ENCODE measurements at regions not wholly inside any gene's neighbourhood (a gene's known extent, or its start where the extent isn't known, plus 50 kb on each side); places are given as distances from the start of the nearest gene placed in this dataset.
"Not testable (repeated sequence)": the region's sequence is repeated elsewhere in the genome, so short reads cannot be mapped to it uniquely, and the experiment has no call there.

GRCh38 chrX:63428348-63428747 is 77.2 kb upstream of the SPIN4 start:
- Mint-ChIP-seq H3K36me3 (peaks cover 12% of the 10 kb centered on the region), H3K9me3 (peaks cover 0 to 12% (median 2%) of the 10 kb centered on the region in 7 donors), H3K4me3 (no peak overlapping the region), H3K27ac (no peak overlapping the region), H3K27me3 (no peaks in the 10 kb centered on the region), H3K4me1 (no peaks in the 10 kb centered on the region)
- Histone ChIP-seq H3K9me3 (ENCODE audit: control insufficient read depth in 2 of 2, low read length in 2 of 2) (peaks cover 0 to 4% of the 10 kb centered on the region in 2 experiments), H3K27me3 (ENCODE audit: control insufficient read depth, insufficient read depth, low read length) (no peaks in the 10 kb centered on the region), H3K4me3 (ENCODE audit: low read depth, low read length) (no peak overlapping the region), H3K27ac (ENCODE audit: insufficient read depth, low read length, poor library complexity, severe bottlenecking) (no peak overlapping the region), H3K36me3 (ENCODE audit: control insufficient read depth, insufficient read depth, low read length) (peaks cover 11% of the 10 kb centered on the region), H3K4me1 (ENCODE audit: control insufficient read depth, insufficient read depth, low read length, poor library complexity, severe bottlenecking) (no peaks in the 10 kb centered on the region)
- DNase-seq (no peak), ATAC-seq (ENCODE audit: low read depth in 2 of 2) (no peak)

DNA sequence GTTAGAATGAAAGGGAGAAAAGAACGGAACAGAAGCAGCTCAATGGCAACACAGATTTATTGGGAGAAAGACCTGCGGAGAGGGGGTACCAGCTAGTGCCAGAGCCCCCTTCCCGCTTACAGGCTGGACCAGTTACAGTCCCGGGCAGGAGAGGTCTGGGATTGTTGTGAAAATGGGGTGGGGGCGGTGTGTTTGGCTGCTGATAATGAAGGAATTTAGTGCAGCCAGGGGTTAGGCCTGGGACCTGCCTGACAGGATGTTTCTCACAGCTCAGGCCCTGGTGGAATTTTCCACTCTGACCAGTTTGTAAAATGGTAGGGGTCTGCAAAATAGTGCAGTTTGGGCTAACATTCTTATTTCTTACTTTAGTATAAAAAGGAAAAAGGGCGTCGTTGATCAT is 75.4 kb upstream of the SPIN4 start:
- no peaks in the 10 kb centered on the region for H3K27me3 Mint-ChIP-seq
- H3K27ac Mint-ChIP-seq: no peak overlapping the region

DNA sequence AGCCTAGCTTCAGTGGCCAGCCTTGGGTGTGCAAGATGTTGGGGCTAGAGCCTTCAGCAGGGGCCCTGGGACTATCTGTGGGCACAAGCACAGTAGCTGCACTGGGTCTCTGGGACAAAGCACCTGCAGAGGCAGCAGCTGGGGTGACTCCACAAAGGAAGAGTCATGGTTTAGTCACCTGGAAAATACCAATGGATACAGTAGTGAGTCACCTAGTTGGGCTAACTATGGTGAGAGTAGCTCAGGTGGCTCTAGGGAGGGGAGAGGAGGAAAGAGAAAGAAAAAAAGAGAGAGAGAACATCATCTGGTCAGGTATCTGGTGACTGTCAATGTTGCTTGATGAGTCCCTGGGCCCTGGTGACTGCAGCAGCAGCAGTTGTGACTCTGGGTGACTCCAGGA is 72.9 kb upstream of the SPIN4 start:
- no peaks in the 10 kb centered on the region for H3K4me1 Mint-ChIP-seq

More for the DNA sequence above, 75.4 kb upstream of the SPIN4 start:
- ATAC-seq (ENCODE audit: low read depth in 2 of 2) (no peak), DNase-seq (no peak)
- Histone ChIP-seq H3K9me3 (ENCODE audit: control insufficient read depth in 2 of 2, low read length in 2 of 2) (peaks cover 0 to 6% of the 10 kb centered on the region in 2 experiments), H3K36me3 (ENCODE audit: control insufficient read depth, insufficient read depth, low read length) (peaks cover 7% of the 10 kb centered on the region), H3K4me1 (ENCODE audit: control insufficient read depth, insufficient read depth, low read length, poor library complexity, severe bottlenecking) (no peaks in the 10 kb centered on the region), H3K27ac (ENCODE audit: insufficient read depth, low read length, poor library complexity, severe bottlenecking) (no peak overlapping the region), H3K27me3 (ENCODE audit: control insufficient read depth, insufficient read depth, low read length) (no peaks in the 10 kb centered on the region), H3K4me3 (ENCODE audit: low read depth, low read length) (no peak overlapping the region)
- H3K4me1 Mint-ChIP-seq: no peaks in the 10 kb centered on the region
- no peak overlapping the region for H3K4me3 Mint-ChIP-seq
- peaks cover 0 to 13% (median 4%) of the 10 kb centered on the region in 7 donors for H3K9me3 Mint-ChIP-seq
- peaks cover 5% of the 10 kb centered on the region for H3K36me3 Mint-ChIP-seq

GRCh38 chrX:63421411-63421810 is 70.3 kb upstream of the SPIN4 start:
- Mint-ChIP-seq H3K9me3 (peaks cover 0 to 13% (median 10%) of the 10 kb centered on the region in 7 donors), H3K36me3 (peaks cover 5% of the 10 kb centered on the region)

More for the DNA sequence above, 72.9 kb upstream of the SPIN4 start:
- Histone ChIP-seq H3K4me3 (ENCODE audit: low read depth, low read length) (no peak overlapping the region), H3K36me3 (ENCODE audit: control insufficient read depth, insufficient read depth, low read length) (peaks cover 5% of the 10 kb centered on the region), H3K27me3 (ENCODE audit: control insufficient read depth, insufficient read depth, low read length) (no peaks in the 10 kb centered on the region), H3K27ac (ENCODE audit: insufficient read depth, low read length, poor library complexity, severe bottlenecking) (no peak overlapping the region), H3K4me1 (ENCODE audit: control insufficient read depth, insufficient read depth, low read length, poor library complexity, severe bottlenecking) (no peaks in the 10 kb centered on the region), H3K9me3 (ENCODE audit: control insufficient read depth in 2 of 2, low read length in 2 of 2) (peaks cover 0 to 6% of the 10 kb centered on the region in 2 experiments)
- no peak for ATAC-seq (ENCODE audit: low read depth in 2 of 2)
- Mint-ChIP-seq H3K9me3 (peaks cover 0 to 13% (median 6%) of the 10 kb centered on the region in 7 donors), H3K4me3 (no peak overlapping the region), H3K27ac (no peak overlapping the region), H3K27me3 (no peaks in the 10 kb centered on the region), H3K36me3 (peaks cover 5% of the 10 kb centered on the region)
- no peak for DNase-seq

GRCh38 chrX:63418211-63418610 is 67.1 kb upstream of the SPIN4 start:
- peaks cover 0 to 4% (median 0%) of the 10 kb centered on the region in 4 donors for H3K4me1 Mint-ChIP-seq
- Histone ChIP-seq H3K9me3 (ENCODE audit: control insufficient read depth in 2 of 2, low read length in 2 of 2) (peaks cover 0 to 2% of the 10 kb centered on the region in 2 experiments), H3K27me3 (ENCODE audit: control insufficient read depth, insufficient read depth, low read length) (no peaks in the 10 kb centered on the region), H3K4me1 (ENCODE audit: control insufficient read depth, insufficient read depth, low read length, poor library complexity, severe bottlenecking) (no peaks in the 10 kb centered on the region), H3K4me3 (ENCODE audit: low read depth, low read length) (no peak overlapping the region), H3K36me3 (ENCODE audit: control insufficient read depth, insufficient read depth, low read length) (no peaks in the 10 kb centered on the region), H3K27ac (ENCODE audit: insufficient read depth, low read length, poor library complexity, severe bottlenecking) (no peak overlapping the region)
- H3K27me3 Mint-ChIP-seq: no peaks in the 10 kb centered on the region
- DNase-seq (no peak), ATAC-seq (ENCODE audit: low read depth in 2 of 2) (no peak)
- H3K36me3 Mint-ChIP-seq: no peaks in the 10 kb centered on the region
- H3K9me3 Mint-ChIP-seq: peaks cover 0 to 11% (median 1%) of the 10 kb centered on the region in 7 donors
- no peak overlapping the region for H3K27ac Mint-ChIP-seq
- H3K4me3 Mint-ChIP-seq: no peak overlapping the region

More at GRCh38 chrX:63421411-63421810, 70.3 kb upstream of the SPIN4 start:
- no peak for ATAC-seq (ENCODE audit: low read depth in 2 of 2)
- Mint-ChIP-seq H3K4me1 (peaks cover 0 to 4% (median 0%) of the 10 kb centered on the region in 4 donors), H3K27me3 (no peaks in the 10 kb centered on the region), H3K4me3 (no peak overlapping the region), H3K27ac (no peak overlapping the region)
- no peak overlapping the region for H3K27ac ChIP-seq (ENCODE audit: insufficient read depth, low read length, poor library complexity, severe bottlenecking)
- H3K36me3 ChIP-seq (ENCODE audit: control insufficient read depth, insufficient read depth, low read length): no peaks in the 10 kb centered on the region
- no peak for DNase-seq
- no peaks in the 10 kb centered on the region for H3K4me1 ChIP-seq (ENCODE audit: control insufficient read depth, insufficient read depth, low read length, poor library complexity, severe bottlenecking)
- no peaks in the 10 kb centered on the region for H3K27me3 ChIP-seq (ENCODE audit: control insufficient read depth, insufficient read depth, low read length)
- H3K9me3 ChIP-seq (ENCODE audit: control insufficient read depth in 2 of 2, low read length in 2 of 2): peaks cover 0 to 3% of the 10 kb centered on the region in 2 experiments
- H3K4me3 ChIP-seq (ENCODE audit: low read depth, low read length): no peak overlapping the region

- no peaks in the 10 kb centered on the region for H3K4me1 ChIP-seq (ENCODE audit: control insufficient read depth, insufficient read depth, low read length, poor library complexity, severe bottlenecking)
- Mint-ChIP-seq H3K9me3 (peaks cover 0 to 11% (median 1%) of the 10 kb centered on the region in 7 donors), H3K27me3 (no peaks in the 10 kb centered on the region), H3K4me3 (no peak overlapping the region), H3K36me3 (no peaks in the 10 kb centered on the region), H3K27ac (no peak overlapping the region), H3K4me1 (peaks cover 0 to 4% (median 0%) of the 10 kb centered on the region in 4 donors)
- ATAC-seq (ENCODE audit: low read depth in 2 of 2) (no peak), DNase-seq (no peak)
- H3K27me3 ChIP-seq (ENCODE audit: control insufficient read depth, insufficient read depth, low read length): no peaks in the 10 kb centered on the region
- no peak overlapping the region for H3K27ac ChIP-seq (ENCODE audit: insufficient read depth, low read length, poor library complexity, severe bottlenecking)
- H3K4me3 ChIP-seq (ENCODE audit: low read depth, low read length): no peak overlapping the region
- H3K9me3 ChIP-seq (ENCODE audit: control insufficient read depth in 2 of 2, low read length in 2 of 2): peaks cover 0 to 2% of the 10 kb centered on the region in 2 experiments
- no peaks in the 10 kb centered on the region for H3K36me3 ChIP-seq (ENCODE audit: control insufficient read depth, insufficient read depth, low read length)
These were observed 66.5 kb upstream of the SPIN4 start for GRCh38 chrX:63417649-63418048.

GRCh38 chrX:63409934-63410333 is 58.8 kb upstream of the SPIN4 start:
- H3K27me3 Mint-ChIP-seq; H3K27ac ChIP-seq (ENCODE audit: insufficient read depth, low read length, poor library complexity, severe bottlenecking); H3K27ac Mint-ChIP-seq; H3K9me3 Mint-ChIP-seq; H3K9me3 ChIP-seq (ENCODE audit: control insufficient read depth in 2 of 2, low read length in 2 of 2); H3K4me1 ChIP-seq (ENCODE audit: control insufficient read depth, insufficient read depth, low read length, poor library complexity, severe bottlenecking); ATAC-seq (ENCODE audit: low read depth in 2 of 2); H3K36me3 ChIP-seq (ENCODE audit: control insufficient read depth, insufficient read depth, low read length); H3K4me3 Mint-ChIP-seq; H3K36me3 Mint-ChIP-seq; H3K4me1 Mint-ChIP-seq; H3K4me3 ChIP-seq (ENCODE audit: low read depth, low read length); H3K27me3 ChIP-seq (ENCODE audit: control insufficient read depth, insufficient read depth, low read length); DNase-seq: not testable (repeated sequence)

DNA sequence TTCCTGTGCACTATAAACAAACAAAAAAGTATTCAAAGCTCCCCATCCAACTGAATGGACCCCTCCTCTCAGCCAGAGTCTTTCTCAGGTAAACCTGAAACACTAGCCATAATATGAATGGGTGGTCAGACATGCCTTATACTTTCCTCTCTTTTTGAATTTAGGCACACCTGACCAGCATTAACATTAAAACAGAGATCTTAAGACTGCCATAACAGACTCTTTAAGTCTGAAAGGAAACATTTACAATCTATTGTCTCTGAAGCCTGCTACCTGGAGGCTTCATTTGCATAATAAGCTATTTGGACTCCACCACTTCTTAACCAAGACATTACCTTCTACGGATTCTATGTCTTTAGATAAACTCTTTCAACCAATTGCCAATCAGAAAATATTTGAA is 56.9 kb upstream of the SPIN4 start:
- Mint-ChIP-seq H3K27me3 (no peaks in the 10 kb centered on the region), H3K9me3 (peaks cover 0 to 8% (median 3%) of the 10 kb centered on the region in 7 donors), H3K4me3 (no peak overlapping the region), H3K36me3 (peaks cover 4% of the 10 kb centered on the region), H3K27ac (no peak overlapping the region), H3K4me1 (no peaks in the 10 kb centered on the region)
- H3K4me3 ChIP-seq (ENCODE audit: low read depth, low read length): no peak overlapping the region
- no peaks in the 10 kb centered on the region for H3K9me3 ChIP-seq (ENCODE audit: control insufficient read depth in 2 of 2, low read length in 2 of 2)
- no peaks in the 10 kb centered on the region for H3K4me1 ChIP-seq (ENCODE audit: control insufficient read depth, insufficient read depth, low read length, poor library complexity, severe bottlenecking)
- ATAC-seq (ENCODE audit: low read depth in 2 of 2) (no peak), DNase-seq (no peak)
- no peak overlapping the region for H3K27ac ChIP-seq (ENCODE audit: insufficient read depth, low read length, poor library complexity, severe bottlenecking)
- no peaks in the 10 kb centered on the region for H3K27me3 ChIP-seq (ENCODE audit: control insufficient read depth, insufficient read depth, low read length)
- no peaks in the 10 kb centered on the region for H3K36me3 ChIP-seq (ENCODE audit: control insufficient read depth, insufficient read depth, low read length)
